ENCODE measurements at regions not wholly inside any gene's neighbourhood (a gene's known extent, or its start where the extent isn't known, plus 50 kb on each side); places are given as distances from the start of the nearest gene placed in this dataset.

DNA sequence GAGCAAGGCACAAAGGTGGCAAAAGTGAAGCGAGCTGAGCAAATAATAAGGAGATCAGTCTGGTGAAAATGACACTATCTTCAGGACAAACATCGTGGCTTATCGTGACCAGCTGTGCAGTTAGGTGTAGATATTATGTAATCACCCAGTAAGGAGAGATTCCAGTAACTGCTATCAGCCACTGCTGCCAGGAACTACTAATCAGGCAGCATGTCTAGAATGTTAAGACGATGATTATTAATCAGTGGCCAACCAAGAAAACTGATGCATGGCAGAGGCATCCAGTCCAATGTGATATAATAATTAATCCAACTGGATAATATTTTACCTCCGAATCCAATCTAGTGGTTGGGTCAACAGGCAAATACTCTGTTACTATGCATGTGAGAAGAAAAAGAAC, 252.7 kb upstream of the ZPLD1 start:
- peak; percentile 23 for DNase-seq (ENCODE audit: low read depth)

DNA sequence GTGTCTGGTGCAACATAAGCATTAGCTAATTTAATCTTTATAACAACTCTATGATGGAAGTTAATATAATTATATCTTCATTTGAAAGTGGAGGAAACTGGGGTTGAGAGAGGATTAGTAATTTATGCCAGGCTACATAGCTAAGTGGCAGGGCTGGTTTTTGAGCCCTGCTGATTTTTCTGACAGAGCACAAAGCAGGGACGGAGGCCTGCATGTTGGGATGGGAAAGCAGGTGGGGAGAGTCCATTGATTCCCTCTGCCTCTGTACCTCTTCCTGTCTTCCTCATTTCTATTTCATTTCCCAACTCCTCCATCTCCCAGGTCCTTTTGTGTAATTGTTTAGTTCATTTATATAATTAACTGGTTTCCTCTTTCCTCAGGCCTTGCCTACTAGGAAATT, 251.6 kb upstream of the ZPLD1 start:
- DNase-seq (ENCODE audit: low read depth) = no peak

DNA sequence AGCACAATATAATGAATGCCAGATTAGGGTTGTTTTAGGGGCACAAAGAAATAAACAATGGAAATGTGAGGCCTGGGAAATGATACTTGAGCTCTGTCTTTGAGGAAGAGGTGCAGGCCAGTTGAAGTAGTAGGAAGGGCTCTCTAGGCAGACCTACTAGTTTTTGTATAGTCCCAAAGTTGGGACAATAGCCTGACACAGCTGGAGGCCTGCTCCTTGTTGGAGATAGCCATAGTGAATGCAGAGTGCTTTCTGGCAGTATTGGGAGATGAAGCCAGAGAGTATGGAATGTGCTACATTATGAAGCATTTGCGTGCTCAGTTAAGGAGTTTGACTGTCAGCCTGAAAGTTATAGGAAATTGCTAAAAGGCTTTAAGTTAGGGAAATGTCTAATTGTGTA, 251.2 kb upstream of the ZPLD1 start:
- DNase-seq (ENCODE audit: low read depth) = no peak

DNA sequence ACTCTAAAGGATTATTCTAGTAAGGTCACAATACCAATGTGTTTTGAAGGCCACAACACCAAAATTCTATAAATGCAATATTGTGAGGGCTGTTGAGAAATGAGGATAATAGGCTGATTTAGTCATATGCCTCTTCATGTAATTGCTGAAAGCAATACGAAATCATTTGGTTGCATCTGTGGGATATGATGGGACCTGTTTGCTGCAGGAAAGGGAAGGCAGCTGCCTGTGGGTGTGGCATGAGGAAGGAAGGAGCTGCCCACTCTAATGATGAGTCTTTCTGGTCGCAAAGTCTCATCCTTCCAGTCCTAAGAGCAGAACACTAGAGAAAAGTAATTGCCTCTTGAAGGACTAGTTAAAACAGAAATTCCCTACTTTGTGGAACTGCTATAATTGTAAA, 245.3 kb upstream of the ZPLD1 start:
- DNase-seq (ENCODE audit: low read depth) = no peak

DNA sequence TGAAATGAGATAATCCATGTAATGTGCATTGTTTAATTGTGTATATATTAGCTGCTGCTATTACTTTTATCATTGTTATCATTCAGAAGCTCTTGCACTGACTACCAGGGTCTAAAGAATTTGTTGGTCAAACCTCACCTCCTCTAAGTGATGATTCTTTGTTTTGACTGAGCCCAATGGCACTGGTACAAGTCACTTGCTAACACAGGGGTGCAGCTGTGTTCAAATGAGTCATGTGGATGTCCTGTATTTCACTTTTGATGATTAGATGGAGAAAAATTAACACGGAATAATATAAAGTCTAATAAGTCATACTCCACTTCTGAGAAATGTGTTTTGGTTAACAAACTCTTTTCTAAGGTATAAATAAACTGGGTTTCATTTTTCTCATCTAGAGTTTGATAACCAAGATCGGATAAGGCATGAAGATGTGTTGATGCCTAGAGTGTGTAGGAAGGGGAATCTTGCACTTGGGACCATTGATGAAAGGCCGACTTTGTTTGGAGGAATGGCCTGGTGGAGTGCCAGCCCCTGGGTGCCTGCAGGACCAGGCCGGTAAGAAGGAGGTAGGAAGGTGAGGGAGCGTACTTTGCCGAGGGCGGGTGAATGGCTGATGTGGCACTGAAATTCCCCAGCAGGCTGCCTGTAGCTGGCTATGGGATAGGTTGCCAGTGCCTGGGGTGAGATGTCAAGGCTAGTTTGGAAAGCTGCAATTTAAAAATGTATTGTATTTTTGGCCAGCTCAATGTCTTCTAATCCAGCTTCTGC, 244.7 kb upstream of the ZPLD1 start:
- DNase-seq (ENCODE audit: low read depth) = peak; percentile 61

DNA sequence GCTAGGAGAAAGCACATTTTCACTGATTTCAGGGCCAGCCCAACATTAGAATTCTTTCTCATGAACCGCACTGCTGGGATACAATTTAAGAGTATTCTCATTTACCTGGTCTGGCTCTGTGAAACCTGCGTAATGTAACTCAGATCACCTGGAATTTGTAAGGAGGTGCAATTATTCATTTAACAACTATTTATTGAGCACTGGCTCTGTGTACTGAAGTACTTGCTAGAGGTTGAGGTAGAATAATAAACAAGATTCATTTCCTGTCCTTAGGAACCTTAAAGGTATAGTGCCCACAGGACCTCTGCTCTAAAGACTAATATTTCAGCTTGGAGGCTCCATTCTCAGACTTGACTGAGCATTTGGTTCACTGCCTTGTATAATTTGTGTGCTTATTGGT, 242.2 kb upstream of the ZPLD1 start:
- no peak for DNase-seq (ENCODE audit: low read depth)

GRCh38 chr3:102193255-102193654, 241.6 kb upstream of the ZPLD1 start:
- no peak for DNase-seq (ENCODE audit: low read depth)

DNA sequence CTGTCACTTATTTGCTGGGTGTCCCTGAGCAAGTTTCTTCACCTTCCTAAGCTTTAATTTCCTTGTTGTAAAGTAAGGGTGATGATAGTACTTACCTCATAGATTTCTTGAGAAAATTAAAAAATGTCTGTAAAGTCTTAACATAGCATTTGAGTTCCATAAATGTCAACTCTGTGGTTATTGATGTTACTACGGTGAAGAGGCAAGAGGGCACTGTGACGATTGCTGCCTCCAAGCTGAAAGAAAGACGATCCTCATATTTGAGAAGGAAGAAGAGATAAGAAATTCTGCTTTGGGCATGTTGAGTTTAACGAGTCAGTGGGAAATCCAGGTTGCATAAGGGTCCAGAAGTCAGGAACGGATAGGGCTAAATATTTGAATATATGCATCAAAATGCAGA, 240.8 kb upstream of the ZPLD1 start:
- no peak for DNase-seq (ENCODE audit: low read depth)

DNA sequence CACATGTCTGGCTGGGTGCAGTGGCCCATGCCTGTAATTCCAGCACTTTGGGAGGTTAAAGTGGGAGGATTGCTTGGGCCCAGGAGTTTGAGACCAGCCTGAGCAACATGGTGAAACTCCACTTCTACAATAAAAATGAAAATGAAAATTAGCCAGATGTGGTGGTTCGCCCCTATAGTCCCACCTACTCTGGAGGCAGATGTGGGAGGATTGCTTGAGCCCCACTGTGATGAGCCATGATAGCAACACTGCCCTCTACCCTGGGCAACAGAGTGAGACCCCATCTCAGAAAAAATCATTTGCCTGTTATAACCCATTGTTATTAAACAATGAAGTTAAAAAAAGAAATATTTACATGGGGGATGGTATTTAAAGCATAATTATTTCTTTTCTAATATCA, 240.1 kb upstream of the ZPLD1 start:
- no peak for DNase-seq (ENCODE audit: low read depth)

DNA sequence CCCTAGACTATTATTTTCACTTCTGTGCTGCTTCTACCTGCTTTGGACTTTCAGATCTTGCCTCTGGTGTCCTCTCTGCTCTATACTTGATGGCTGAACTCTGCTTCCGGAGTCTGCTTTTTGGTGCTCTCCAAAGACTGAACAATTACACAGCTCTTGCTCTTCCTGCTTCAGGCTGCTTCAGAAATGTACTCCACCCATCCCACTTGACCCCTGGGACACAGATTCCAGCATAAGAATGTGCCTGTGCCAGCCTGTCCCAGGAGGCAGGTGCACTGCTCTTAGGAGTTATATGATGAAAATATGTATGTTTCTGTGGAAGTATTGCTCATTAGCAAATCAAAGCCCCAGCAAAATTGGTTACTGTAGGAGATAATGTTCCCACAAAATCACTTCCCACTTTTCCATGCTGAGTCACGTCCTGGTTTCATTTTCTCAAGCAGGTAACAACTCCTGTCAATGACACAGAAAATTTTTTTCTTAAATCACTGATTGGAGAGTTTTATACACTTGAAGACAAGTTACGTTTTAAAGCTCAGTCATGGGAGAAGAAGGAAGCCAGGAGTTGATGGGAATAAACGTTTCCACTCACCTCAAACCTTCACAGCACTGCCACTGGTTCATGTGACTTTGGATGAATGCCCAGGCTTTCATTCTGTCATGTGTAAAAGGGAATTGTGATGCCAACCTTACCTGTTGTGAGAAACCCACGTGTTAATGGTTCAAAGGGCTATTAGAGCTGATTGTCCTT, 239.4 kb upstream of the ZPLD1 start:
- peak; percentile 63 for DNase-seq (ENCODE audit: low read depth)

GRCh38 chr3:102200126-102200525, 234.7 kb upstream of the ZPLD1 start:
- peak; percentile 12 for DNase-seq (ENCODE audit: low read depth)

- peak; percentile 10 for DNase-seq (ENCODE audit: low read depth)
These were observed 234.3 kb upstream of the ZPLD1 start for GRCh38 chr3:102200560-102200959.

DNA sequence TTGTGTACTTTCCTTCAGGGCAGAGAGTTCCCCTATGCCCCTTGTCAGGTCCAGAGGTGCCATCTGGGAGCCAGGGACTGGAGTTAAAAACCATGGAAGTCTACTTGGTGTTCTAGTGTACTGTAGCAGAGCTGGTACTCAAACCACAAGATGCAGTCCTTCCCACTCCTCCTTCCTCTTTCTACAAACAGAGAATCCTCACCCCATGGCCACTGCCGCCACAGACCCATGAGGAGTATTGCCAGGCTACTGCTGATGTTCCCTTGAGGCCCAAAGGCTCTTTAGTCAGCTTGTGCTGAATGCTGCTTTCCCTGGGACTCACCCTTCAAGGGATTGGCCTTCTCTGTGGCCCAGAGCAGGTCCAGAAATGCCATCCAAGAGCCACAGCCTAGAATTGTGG, 229.2 kb upstream of the ZPLD1 start:
- no peak for DNase-seq (ENCODE audit: low read depth)

- peak; percentile 78 for DNase-seq (ENCODE audit: low read depth)
These were observed 228.2 kb upstream of the ZPLD1 start for GRCh38 chr3:102206511-102207031.

DNA sequence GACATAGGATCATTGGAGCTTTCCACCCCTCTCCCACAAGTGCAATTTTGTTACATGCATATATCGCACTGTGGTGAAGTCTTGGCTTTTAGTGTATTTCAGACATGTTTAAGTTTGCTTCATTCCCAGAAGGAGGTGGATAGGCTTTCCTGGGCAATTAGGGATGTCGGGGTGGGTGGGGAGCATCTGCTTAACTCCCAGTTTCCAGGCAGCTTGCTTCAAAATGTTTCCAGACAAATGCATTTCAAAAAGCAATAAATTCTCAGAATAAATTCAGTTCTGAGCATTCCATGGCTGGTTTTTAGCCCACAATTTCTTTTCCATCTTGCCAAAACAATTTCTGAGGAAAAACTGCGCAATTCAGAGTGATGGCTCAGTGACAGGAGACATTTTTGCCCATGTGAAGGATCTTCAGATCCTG, 227.7 kb upstream of the ZPLD1 start:
- DNase-seq (ENCODE audit: low read depth) = no peak

DNA sequence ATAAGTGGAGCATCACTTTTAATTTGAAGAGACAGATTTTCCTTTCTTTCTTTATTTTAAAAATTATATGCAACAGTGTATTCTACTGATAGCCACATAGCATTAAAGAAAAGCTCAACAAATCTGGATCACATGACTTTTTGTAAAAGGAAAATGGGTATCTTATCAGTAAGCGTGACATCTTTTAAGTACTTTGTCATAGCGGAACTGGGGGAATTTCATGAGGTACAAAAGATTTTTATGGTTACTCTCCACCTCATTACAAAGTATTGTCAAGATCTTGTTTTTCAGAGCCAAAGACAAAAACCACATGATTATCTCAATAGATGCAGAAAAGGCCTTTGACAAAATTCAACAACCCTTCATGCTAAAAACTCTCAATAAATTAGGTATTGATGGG, 219.6 kb upstream of the ZPLD1 start:
- DNase-seq (ENCODE audit: low read depth) = no peak

DNA sequence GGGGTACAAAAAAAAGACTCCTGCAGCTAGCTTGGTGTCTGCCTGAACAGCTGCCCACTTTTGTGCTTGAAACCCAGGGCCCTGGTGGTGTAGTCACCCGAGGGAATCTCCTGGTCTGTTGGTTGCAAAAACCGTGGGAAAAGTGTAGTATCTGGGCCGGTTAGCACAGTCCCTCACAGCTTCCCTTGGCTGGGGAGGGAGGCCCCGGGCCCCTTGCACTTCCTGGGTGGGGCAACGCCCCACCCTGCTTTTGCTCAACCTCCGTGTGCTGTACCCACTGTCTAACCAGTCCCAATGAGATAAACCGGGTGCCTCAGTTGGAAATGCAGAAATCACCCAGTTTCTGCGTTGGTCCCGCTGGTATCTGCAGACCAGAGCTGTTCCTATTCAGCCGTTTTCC, 211.7 kb upstream of the ZPLD1 start:
- DNase-seq (ENCODE audit: low read depth) = no peak

GRCh38 chr3:102224171-102224570, 210.6 kb upstream of the ZPLD1 start:
- DNase-seq (ENCODE audit: low read depth) = peak; percentile 50

GRCh38 chr3:102225005-102225404, 209.8 kb upstream of the ZPLD1 start:
- DNase-seq (ENCODE audit: low read depth) = no peak

DNA sequence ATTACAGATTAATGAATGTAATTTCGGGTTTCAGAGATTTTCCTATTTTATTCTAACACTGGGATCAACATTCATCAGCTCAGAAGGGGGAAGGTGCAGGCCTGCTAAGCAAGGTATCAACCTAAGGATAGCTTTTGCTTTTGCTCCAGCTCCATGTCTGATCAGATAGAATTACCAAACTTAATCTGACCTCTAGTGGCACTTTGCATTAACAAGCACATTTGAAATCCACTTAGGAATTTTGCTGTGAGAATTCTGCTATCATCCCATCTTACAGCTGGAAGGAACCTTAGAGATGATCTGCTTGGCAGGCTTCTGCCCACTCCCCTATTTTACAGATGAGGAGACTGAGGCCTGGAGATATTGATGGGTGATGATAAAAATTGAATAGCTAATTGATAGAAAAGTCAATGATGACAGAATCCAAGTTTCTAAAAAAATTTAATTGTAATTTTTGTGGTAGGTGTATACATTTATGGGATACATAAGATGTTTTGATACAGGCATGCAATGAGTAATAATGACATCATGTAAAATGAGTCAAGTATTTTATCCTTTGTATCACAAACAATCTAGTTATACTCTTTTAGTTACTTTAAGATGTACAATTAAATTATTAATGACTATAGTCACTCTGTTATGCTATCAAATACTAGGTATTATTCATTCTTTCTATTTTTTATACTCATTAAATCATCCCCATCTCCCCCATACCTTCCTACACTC, 209.2 kb upstream of the ZPLD1 start:
- peak; percentile 79 for DNase-seq (ENCODE audit: low read depth)

GRCh38 chr3:102226463-102226862, 208.4 kb upstream of the ZPLD1 start:
- no peak for DNase-seq (ENCODE audit: low read depth)

- peak; percentile 82 for DNase-seq (ENCODE audit: low read depth)
These were observed 205.7 kb upstream of the ZPLD1 start for GRCh38 chr3:102229062-102229655.

All from M059J (cell line).